CD4-positive, alpha-beta T cell treated with Interleukin-12 subunit alpha and Interleukin-12 subunit beta, for 1 hour (primary cell): ENCODE measurements at regions not wholly inside any gene's neighbourhood (a gene's known extent, or its start where the extent isn't known, plus 50 kb on each side); places are given as distances from the start of the nearest gene placed in this dataset.
"Not testable (repeated sequence)": the region's sequence is repeated elsewhere in the genome, so short reads cannot be mapped to it uniquely, and the experiment has no call there.

Experiments
- DNase-seq: peaks from one replicate; pipeline ENCODE4 v3.0.0-alpha.2; 2020

DNA sequence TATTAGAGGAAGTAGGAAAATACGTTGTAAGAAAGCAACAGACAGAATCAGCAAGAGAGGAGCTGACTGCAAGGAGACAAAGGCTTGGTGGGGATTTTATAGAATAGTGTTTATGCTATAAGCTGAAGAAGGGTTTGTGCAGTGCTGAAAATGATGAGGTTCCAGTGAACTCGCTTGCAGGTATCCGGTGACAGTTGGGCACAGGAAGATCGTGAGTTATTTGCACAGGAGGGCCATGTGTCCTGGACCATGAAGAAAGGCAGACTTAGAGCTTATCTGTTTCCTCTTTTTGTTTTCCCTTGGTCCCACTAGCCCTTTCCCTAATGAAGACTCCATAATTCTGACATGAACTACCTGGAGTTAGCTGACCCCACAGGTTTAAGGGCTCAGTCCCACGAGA, 61.4 kb downstream of the NXNL2 start:
- DNase-seq = no peak

DNA sequence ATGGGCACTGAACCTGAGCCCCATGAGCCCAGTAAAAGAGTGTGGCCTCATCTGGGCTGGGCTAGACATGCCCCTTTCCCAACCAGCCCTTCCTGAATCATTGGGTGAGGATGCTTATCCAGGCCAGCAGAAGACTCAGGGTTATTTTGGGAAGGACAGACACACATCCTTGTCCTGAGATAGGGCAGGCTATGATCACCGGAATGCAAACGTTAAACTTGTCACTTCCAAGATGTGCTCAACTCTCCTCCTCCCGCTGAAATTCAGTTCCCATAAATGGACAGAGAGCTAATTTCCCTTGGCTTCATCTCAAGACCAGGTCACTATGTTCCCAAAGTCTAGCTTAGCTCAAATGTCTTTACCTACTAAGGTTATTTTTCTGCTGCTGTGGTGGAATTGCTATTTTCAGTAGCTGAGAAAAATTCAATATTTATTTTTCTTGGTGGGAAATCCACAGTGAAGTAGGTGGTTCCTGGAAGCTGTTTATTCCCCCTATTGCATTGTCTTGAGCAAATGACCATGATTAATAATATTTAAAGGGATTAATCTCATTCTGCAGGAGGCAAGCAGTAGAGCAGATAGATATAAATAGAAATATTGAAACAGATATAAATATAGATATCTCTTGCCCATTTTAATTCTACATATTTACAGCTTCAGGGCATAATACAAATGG, 70.0 kb downstream of the NXNL2 start:
- no peak for DNase-seq

GRCh38 chr9:88605512-88606362, 70.8 kb downstream of the NXNL2 start:
- DNase-seq = no peak

DNA sequence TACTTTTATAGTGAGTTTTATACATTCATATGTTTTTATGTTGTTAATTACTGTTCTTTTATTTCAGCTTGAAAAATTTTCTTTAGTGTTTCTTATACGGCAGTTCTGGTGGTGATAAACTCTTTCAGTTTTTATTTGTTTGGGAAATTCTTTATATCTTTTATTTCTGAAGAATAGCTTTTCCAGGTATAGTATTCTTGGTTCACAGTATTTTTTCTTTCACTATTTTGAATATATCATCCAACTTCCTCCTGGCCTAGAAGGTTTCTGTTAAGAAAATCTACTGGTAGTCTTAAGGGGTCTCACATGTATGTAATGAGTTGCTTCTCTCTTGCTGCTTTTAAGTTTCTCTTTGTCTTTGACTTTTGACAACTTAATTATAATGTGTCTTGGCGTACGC, 79.4 kb downstream of the NXNL2 start:
- no peak for DNase-seq

DNA sequence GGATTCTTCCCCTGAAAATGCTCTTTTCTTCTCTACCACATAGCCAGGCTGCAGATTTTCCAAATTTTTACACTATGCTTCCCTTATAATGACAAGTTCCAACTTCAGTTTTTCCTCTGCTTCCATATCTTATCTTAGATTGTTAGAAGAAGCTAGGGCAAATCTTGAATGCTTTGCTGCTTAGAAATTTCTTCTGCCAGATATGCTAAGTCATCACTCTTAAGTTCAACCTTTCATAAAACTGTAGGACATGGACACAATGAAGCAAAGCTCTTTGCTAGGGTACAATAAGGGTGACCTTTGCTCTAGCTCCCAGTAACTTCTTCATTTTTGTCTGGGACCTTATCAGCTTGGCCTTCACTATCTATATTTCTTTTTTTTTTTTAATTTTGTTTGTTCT, 88.7 kb downstream of the NXNL2 start:
- DNase-seq = no peak

DNA sequence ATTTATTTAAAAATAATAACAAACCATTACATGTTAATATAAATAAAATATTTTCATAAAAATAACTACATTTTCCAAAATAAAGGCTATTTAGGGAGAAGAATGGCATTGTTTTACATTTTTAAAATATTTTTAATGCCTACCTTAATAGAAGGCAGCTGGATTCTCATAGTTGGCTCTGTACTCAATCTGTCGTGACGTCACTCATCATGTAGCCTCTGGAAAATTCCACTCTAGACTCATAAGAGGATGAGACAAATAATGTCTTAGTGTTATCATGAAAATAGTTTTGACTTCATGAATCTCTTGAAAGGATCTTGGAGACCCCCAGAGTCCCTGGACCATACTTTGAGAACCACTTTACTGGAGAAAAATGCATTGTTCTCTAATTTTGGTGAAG, 93.1 kb downstream of the NXNL2 start:
- DNase-seq = no peak

DNA sequence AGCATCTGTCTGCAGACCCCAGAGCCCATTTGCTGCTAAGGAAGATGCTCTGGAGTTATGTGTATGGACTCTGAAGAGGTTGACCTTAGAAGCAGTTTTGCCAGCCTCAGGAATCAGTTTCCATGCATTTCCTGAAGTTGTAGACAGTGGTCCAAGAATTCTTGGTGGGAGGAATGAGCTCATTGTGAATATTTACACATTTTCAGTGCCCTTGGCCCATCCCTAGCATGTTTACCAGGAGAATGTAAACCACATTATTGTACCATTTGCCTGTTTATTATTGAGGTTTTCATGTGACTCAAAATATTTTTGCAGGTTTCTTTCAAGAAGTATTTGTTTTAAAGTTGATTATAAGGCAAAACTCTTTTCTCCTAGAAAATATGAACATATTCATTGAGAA, 93.8 kb downstream of the NXNL2 start:
- DNase-seq = no peak

DNA sequence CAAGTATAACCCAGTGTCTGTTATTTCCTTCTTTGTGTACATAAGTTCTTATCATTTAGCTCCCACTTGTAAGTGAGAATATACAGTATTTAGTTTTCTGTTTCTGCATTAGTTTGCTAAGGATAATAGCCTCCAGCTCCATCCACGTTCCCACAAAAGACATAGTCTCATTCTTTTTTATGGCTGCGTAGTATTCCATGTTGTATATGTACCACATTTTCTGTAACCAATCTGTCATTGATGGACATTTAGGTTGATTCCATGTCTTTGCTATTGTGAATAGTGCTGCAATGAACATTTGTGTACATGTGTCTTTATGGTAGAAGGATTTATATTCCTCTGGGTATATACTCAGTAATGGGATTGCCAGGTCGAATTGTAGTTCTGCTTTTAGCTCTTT, 95.6 kb downstream of the NXNL2 start:
- DNase-seq = not testable (repeated sequence)

GRCh38 chr9:88635151-88635550, 100.2 kb downstream of the NXNL2 start:
- no peak for DNase-seq

DNA sequence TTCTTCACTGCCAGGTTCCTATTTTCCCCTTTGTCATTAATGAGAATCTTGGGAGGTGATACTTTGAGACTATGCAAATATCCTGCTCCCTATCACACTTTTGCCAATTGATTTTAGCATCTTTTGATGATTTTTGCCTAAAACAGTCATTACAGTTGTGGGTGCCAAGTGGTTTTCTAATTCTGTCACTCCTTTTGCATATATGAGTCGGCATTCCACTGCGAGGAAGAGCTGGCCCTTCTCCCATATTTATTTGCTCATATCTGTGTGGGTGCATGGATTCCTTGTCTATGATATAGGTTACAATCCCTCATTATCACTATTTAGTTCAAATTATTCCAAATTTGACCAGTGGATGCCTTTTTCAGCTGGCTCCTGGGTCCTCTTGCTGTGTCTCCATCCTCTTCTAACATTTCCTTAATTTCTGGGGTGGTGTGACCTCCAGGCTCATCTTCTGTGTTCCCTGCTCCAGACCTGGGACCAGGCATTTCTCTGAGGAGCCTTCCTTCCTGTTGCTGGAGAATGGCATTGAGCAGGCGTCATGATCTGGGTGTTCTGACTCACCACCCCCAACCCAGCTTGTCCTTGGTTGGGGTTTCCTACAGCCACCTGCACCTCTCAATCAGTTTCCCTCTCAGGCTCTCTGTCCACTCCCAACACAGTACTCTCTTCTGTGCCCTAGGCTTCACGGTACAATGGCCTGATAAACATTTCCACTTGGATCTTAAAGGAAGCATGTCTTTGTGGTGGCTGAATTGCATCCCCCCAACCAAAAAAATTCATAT, 106.7 kb downstream of the NXNL2 start:
- no peak for DNase-seq

- no peak for DNase-seq
Measured at GRCh38 chr9:88642336-88642735, 107.4 kb downstream of the NXNL2 start.

- DNase-seq = no peak
Measured at GRCh38 chr9:88643931-88644330, 109.0 kb downstream of the NXNL2 start.

- no peak for DNase-seq
Measured at GRCh38 chr9:88645172-88645878, 110.3 kb downstream of the NXNL2 start.

DNA sequence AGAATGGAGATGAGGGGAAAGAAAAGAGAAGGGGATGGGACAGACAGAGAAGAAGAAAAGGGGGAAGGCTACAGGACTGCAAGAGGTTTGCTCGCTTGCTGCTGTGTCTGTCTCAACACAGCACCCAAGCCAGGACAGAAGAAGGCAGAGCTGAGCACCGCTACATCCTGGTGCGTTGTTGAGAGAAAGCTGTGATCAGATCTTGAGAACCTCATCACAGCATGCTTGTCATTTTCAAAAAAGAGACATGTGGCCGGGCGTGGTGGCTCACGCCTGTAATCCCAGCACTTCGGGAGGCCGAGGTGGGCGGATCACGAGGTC, 110.9 kb downstream of the NXNL2 start:
- DNase-seq = no peak

DNA sequence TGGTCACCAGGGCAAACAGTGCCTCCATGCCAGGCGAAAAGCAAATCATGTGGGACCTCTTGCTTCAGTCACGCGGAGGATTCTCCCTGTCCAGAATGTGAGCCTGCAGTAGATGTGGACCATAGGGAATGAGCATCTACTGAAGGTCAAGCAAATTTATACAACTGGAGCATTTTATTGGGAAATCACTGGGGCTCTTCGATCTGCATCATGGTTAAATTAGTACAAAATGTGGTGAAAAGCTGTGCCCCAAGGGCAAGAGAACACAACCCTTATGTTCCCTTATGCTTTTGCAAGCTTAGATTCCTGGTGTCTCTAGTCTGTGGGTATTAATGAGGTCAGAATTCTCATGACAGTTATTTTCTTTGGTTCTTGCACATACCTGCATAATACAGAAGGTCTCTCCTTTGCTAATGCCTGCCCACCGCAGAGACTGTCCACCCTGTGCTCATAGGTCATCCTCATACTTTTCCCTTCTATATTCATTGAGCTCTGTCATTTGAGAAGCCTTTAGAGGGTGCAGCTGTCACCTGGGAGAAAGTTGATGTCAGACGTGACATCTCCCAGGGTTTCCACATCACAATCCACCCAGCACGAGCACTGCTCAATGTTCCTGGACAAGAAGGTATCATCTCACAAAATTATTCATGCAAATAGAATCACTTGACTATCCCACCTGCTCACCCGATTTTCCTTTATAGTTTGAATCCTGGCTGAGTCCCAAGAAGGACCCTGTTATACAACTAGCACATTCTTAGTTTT, 111.7 kb downstream of the NXNL2 start:
- no peak for DNase-seq

DNA sequence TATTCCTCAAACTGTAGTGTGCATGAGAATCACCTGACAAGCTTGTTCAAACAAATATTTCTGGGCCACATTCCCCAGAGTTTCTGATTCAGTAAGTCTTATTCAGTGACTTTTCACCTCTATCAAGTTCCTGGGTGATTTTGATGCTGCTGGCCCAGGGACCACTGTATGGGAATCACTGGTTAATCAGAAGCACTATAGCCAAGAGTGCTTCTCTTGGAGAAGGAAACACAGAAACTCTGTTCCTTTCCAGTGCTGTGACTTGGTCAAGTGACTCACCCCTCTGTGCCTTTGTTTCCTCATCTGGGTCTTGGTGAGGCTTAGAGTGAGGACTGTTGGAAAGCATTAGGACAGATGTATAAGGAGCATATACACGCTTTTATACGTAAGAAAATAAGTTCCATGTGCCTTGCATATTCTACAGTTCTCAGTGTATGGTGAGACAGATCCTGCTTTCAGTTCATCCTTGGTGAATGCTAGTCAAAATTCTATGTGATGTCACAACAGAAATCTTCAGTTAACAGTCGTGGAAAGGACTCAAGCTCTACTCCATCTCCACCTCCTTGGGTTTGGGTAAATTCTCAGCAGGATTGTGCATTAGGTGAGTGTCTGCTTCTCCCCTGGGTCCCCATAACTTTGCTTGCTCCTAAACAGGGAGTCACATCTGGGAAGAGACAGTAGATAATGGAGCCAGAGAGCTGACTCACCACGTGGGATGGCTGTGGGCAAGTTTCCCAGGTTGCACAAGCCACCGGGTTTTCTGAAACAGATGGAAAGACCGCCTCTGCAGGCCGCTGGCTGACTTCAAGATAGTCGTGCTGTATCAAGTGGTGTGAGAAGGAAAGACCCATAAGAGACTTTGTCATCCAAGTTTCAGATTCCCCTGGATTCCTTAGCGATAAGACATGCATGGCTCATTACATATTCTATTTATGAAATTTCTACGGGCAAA, 117.0 kb downstream of the NXNL2 start:
- no peak for DNase-seq

GRCh38 chr9:88652876-88653275, 117.9 kb downstream of the NXNL2 start:
- DNase-seq = no peak

- no peak for DNase-seq
Measured at GRCh38 chr9:88653406-88653805, 118.4 kb downstream of the NXNL2 start.

DNA sequence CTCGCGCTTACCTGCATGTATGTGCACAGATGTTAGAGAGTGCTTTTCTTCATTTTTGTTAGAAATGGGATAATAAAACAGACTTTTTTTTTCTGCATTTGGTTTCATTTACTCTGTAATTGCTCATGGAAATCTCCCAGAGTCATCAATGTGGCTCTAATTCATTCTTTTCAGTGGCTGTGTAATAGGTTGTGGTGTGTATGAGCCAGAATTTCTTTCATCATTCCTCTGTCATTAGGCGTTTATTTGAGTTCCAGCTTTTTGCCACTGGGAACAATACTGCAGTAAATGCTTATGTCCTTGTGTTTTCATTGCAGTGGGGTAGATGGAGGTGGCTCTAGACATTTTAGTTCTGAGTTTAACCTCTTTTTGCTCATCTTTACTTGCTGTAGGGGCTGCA, 118.9 kb downstream of the NXNL2 start:
- DNase-seq = no peak

DNA sequence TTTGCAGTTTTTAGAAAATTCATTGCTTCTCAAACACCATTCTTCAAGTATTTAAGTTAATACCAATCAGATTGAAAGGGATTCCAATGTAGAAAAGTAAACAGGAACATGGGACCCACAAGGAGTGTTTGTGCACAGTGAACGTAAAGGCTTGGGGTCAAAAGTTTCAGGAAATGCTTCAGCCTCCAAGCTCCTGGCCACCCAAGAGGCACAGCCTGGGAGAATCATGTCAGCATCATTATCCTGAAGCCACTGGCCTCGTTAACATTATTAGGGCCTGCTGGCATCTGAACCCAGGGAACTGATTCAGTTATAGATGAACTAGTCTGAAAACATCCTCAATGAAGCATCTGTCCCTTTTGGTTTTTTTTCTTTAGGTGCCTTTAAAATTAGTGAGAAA, 122.9 kb downstream of the NXNL2 start:
- DNase-seq = no peak

- no peak for DNase-seq
Measured at GRCh38 chr9:88658311-88658822, 123.4 kb downstream of the NXNL2 start.
